Upper lobe of left lung (tissue), 6 donors: ENCODE measurements at regions not wholly inside any gene's neighbourhood (a gene's known extent, or its start where the extent isn't known, plus 50 kb on each side); places are given as distances from the start of the nearest gene placed in this dataset.

ENCODE experiments used
- ATAC-seq, 2 donors: fragments of 200-7000 bp; cut with Tn5 transposase; one replicate each; pipeline ENCODE4 v1.9.1; 2022; ENCODE audit warnings: mild to moderate bottlenecking in 2 of 2, moderate library complexity in 2 of 2; ENCODE audit not compliant: low FRiP score in 2 of 2
- DNase-seq, 2 donors: peaks; one replicate each; pipeline ENCODE4 v3.0.0-alpha.2; 2019 to 2020
- H3K27ac ChIP-seq, 4 donors: fragments of 200-600 bp; sonication (generic); one replicate each; pipeline ENCODE4 v1.5.1; 2016 to 2019
- H3K27me3 ChIP-seq, 4 donors: fragments of 200-600 bp; sonication (generic); one replicate each; pipeline ENCODE4 v1.5.1; 2017 to 2019
- H3K36me3 ChIP-seq, 4 donors: fragments of 200-600 bp; sonication (generic); one replicate each; pipeline ENCODE4 v1.5.1; 2016 to 2019
- H3K4me1 ChIP-seq, 4 donors: fragments of 200-600 bp; sonication (generic); one replicate each; pipeline ENCODE4 v1.5.1; 2018 to 2019
- H3K4me3 ChIP-seq, 4 donors: fragments of 200-600 bp; sonication (generic); one replicate each; pipeline ENCODE4 v1.5.1; 2017 to 2019; ENCODE audit warnings: mild to moderate bottlenecking in 2 of 4, moderate library complexity in 1 of 4
- H3K9me3 ChIP-seq, 4 donors: fragments of 200-600 bp; sonication (generic); one replicate each; pipeline ENCODE4 v1.5.1; 2018 to 2019
- CTCF ChIP-seq, 6 experiments: fragments of 450-650 bp in 4 of 6; fragments of 200-600 bp in 2 of 6; sonication (generic) in 2 of 6; IDR thresholded peaks; one replicate each; pipeline ENCODE4 v1.5.1; 2016 to 2019; ENCODE audit warnings: antibody characterized with exemption in 6 of 6
- EP300 ChIP-seq, 4 donors: sonication (generic); formaldehyde crosslinking; IDR thresholded peaks; one replicate each; pipeline ENCODE4 v1.5.1; 2017; ENCODE audit warnings: antibody characterized with exemption in 4 of 4, control low read depth in 2 of 4
- POLR2A ChIP-seq, 4 donors: fragments of 450-650 bp; IDR thresholded peaks; one replicate each; pipeline ENCODE4 v1.5.1; 2016 to 2017; ENCODE audit warnings: antibody characterized with exemption in 4 of 4, mild to moderate bottlenecking in 2 of 4
- POLR2AphosphoS5 ChIP-seq, 2 donors: sonication (generic); formaldehyde crosslinking; IDR thresholded peaks; one replicate each; pipeline ENCODE4 v1.5.1; 2017; ENCODE audit warnings: antibody characterized with exemption in 2 of 2
- WGBS, 2 donors: methylation state at CpG; one replicate each; pipeline ENCODE4 v1.1.5; 2017 to 2018; 5-methylcytosine and 5-hydroxymethylcytosine counted together
- donor health status: DM: no; HTN: no; CAD: no; lungs with moderate emphysema.
- donor health status: DM: no; HTN: yes; CAD: no; lungs with severe emphysema.

GRCh38 chr10:10824591-10825148 is 193.0 kb upstream of the CELF2 start:
- Histone ChIP-seq H3K4me1 (peaks cover 0 to 16% (median 9%) of the 10 kb centered on the region in 4 donors), H3K4me3 (no peak overlapping the region), H3K27me3 (no peaks in the 10 kb centered on the region), H3K27ac (peak overlapping the region; percentile 56 to 71 (median 62)), H3K36me3 (no peaks in the 10 kb centered on the region), H3K9me3 (no peaks in the 10 kb centered on the region)
- DNase-seq (no peak), ATAC-seq (peak; percentile 81 to 87)
- TF ChIP-seq CTCF (IDR thresholded peaks at IDR 0.05) (no peak), POLR2AphosphoS5 (IDR thresholded peaks at IDR 0.05) (peak in 1 of 2 donors; percentile 71), POLR2A (IDR thresholded peaks at IDR 0.05) (no peak), EP300 (IDR thresholded peaks at IDR 0.05) (peak in 1 of 4 donors; percentile 5)
- 31 to 42% methylated on average over 8 of the region's 8 CpGs for WGBS, 2 donors

GRCh38 chr10:10826125-10826524 is 191.5 kb upstream of the CELF2 start:
- Histone ChIP-seq H3K27ac (peak overlapping the region in 2 of 4 donors; percentile 59 to 71), H3K4me3 (no peak overlapping the region), H3K27me3 (no peaks in the 10 kb centered on the region), H3K36me3 (no peaks in the 10 kb centered on the region), H3K9me3 (no peaks in the 10 kb centered on the region), H3K4me1 (peaks cover 0 to 18% (median 14%) of the 10 kb centered on the region in 4 donors)
- ATAC-seq = no peak
- TF ChIP-seq CTCF (IDR thresholded peaks at IDR 0.05) = no peak
- TF ChIP-seq POLR2AphosphoS5 (IDR thresholded peaks at IDR 0.05) = no peak
- no peak for TF ChIP-seq POLR2A (IDR thresholded peaks at IDR 0.05)
- TF ChIP-seq EP300 (IDR thresholded peaks at IDR 0.05) = no peak
- DNase-seq = no peak
- WGBS, 2 donors = 66 to 88% methylated on average over 1 of the region's 1 CpG

GRCh38 chr10:10828623-10829022 is 189.0 kb upstream of the CELF2 start:
- Histone ChIP-seq H3K36me3 (no peaks in the 10 kb centered on the region), H3K27ac (peak overlapping the region in 2 of 4 donors; percentile 81 to 83), H3K4me3 (no peak overlapping the region), H3K27me3 (no peaks in the 10 kb centered on the region), H3K4me1 (peaks cover 0 to 18% (median 9%) of the 10 kb centered on the region in 4 donors), H3K9me3 (no peaks in the 10 kb centered on the region)
- DNase-seq (no peak), ATAC-seq (no peak)
- no peak for TF ChIP-seq CTCF (IDR thresholded peaks at IDR 0.05)
- no peak for TF ChIP-seq POLR2A (IDR thresholded peaks at IDR 0.05)
- TF ChIP-seq EP300 (IDR thresholded peaks at IDR 0.05) = no peak
- no peak for TF ChIP-seq POLR2AphosphoS5 (IDR thresholded peaks at IDR 0.05)

- Histone ChIP-seq H3K4me1 (peaks cover 0 to 15% (median 9%) of the 10 kb centered on the region in 4 donors), H3K36me3 (no peaks in the 10 kb centered on the region), H3K4me3 (no peak overlapping the region), H3K27ac (peak overlapping the region; percentile 28 to 83 (median 78)), H3K27me3 (no peaks in the 10 kb centered on the region), H3K9me3 (no peaks in the 10 kb centered on the region)
- ATAC-seq (no peak), DNase-seq (no peak)
- TF ChIP-seq EP300 (IDR thresholded peaks at IDR 0.05) = no peak
- no peak for TF ChIP-seq POLR2A (IDR thresholded peaks at IDR 0.05)
- no peak for TF ChIP-seq POLR2AphosphoS5 (IDR thresholded peaks at IDR 0.05)
- no peak for TF ChIP-seq CTCF (IDR thresholded peaks at IDR 0.05)
- 70 to 72% methylated on average over 2 of the region's 2 CpGs for WGBS, 2 donors
Observed at GRCh38 chr10:10829576-10829975, 188.1 kb upstream of the CELF2 start.
